NCI-H524 (cell line): ENCODE measurements at regions not wholly inside any gene's neighbourhood (a gene's known extent, or its start where the extent isn't known, plus 50 kb on each side); places are given as distances from the start of the nearest gene placed in this dataset.

Experiments
- DNase-seq, 2 experiments: peaks; one replicate each; lab custom pipeline; 2025; lab: John Stamatoyannopoulos, UW

- DNase-seq: no peak
These were observed 106.3 kb downstream of the EBNA1BP2 start for GRCh38 chr1:43065616-43066399.

- DNase-seq: no peak
These were observed 106.5 kb upstream of the SLC2A1 start for GRCh38 chr1:43065191-43065590.

- DNase-seq: no peak
These were observed 104.9 kb upstream of the SLC2A1 start for GRCh38 chr1:43063394-43064219.

- DNase-seq: no peak
These were observed 103.9 kb upstream of the SLC2A1 start for GRCh38 chr1:43062527-43063095.

- no peak for DNase-seq
These were observed 103.1 kb upstream of the SLC2A1 start for GRCh38 chr1:43061757-43062156.

- DNase-seq: no peak
These were observed 101.2 kb upstream of the SLC2A1 start for GRCh38 chr1:43059640-43060574.

- no peak for DNase-seq
These were observed 100.1 kb upstream of the SLC2A1 start for GRCh38 chr1:43058545-43059360.

GRCh38 chr1:43058056-43058455 is 99.4 kb upstream of the SLC2A1 start:
- DNase-seq: no peak

- no peak for DNase-seq
These were observed 98.9 kb upstream of the SLC2A1 start for GRCh38 chr1:43057567-43057966.

- no peak for DNase-seq
These were observed 98.3 kb upstream of the SLC2A1 start for GRCh38 chr1:43056981-43057391.

- DNase-seq: no peak
These were observed 97.8 kb upstream of the SLC2A1 start for GRCh38 chr1:43056460-43056859.

- DNase-seq: no peak
These were observed 96.3 kb upstream of the SLC2A1 start for GRCh38 chr1:43054961-43055360.

GRCh38 chr1:43052786-43053439 is 94.2 kb upstream of the SLC2A1 start:
- no peak for DNase-seq

GRCh38 chr1:43052322-43052721 is 93.7 kb upstream of the SLC2A1 start:
- no peak for DNase-seq

- DNase-seq: no peak
These were observed 90.8 kb upstream of the SLC2A1 start for GRCh38 chr1:43049481-43049880.

- peak in 1 of 2 experiments; percentile 67 for DNase-seq
These were observed 89.9 kb upstream of the SLC2A1 start for GRCh38 chr1:43048601-43049011.

GRCh38 chr1:43047135-43047534 is 88.5 kb upstream of the SLC2A1 start:
- no peak for DNase-seq

GRCh38 chr1:43044572-43045361 is 86.1 kb upstream of the SLC2A1 start:
- DNase-seq: no peak

GRCh38 chr1:43043695-43044094 is 85.0 kb upstream of the SLC2A1 start:
- no peak for DNase-seq
